BJ (cell line): ENCODE measurements at regions not wholly inside any gene's neighbourhood (a gene's known extent, or its start where the extent isn't known, plus 50 kb on each side); places are given as distances from the start of the nearest gene placed in this dataset.

Experiments used
- CTCF ChIA-PET: fragments of 350-600 bp; formaldehyde crosslinking; extraction: SDS; loops from one replicate; lab custom pipeline; 2021; ENCODE audit warnings: antibody characterized with exemption, inconsistent platforms; lab: Yijun Ruan, JAX
- POLR2A ChIA-PET: fragments of 300-600 bp; sonication (Branson Sonifier 250); formaldehyde crosslinking; extraction: SDS; loops from one replicate; lab custom pipeline; 2021; ENCODE audit warnings: antibody characterized with exemption; lab: Charles Lee
- DNase-seq: peaks from one replicate; pipeline ENCODE4 v3.0.0-alpha.2; 2011; ENCODE audit warnings: low read depth
- H3K27me3 ChIP-seq: 2 replicates; pipeline ENCODE4 v1.6.0; 2011; ENCODE audit warnings: low read length; ENCODE audit not compliant: control insufficient read depth, insufficient read depth
- H3K36me3 ChIP-seq: 2 replicates; pipeline ENCODE4 v1.5.1; 2011; ENCODE audit warnings: low read length; ENCODE audit not compliant: control insufficient read depth, insufficient read depth
- H3K4me3 ChIP-seq: 2 replicates; pipeline ENCODE4 v1.5.1; 2011; ENCODE audit warnings: low read depth, mild to moderate bottlenecking, control low read depth, low read length
- TF ChIP-seq, protein P1 (sequence below): IDR thresholded peaks from 2 replicates; pipeline ENCODE4 v1.5.1; 2011; ENCODE audit warnings: low read depth, mild to moderate bottlenecking, control low read depth, inconsistent platforms, low read length, moderate library complexity; ENCODE audit not compliant: insufficient read depth

- no peaks in the 10 kb centered on the region for H3K27me3 ChIP-seq
- no peak for DNase-seq
- ChIA-PET CTCF (no interaction called here), POLR2A (no interaction called here)
- TF ChIP-seq, protein P1, sequence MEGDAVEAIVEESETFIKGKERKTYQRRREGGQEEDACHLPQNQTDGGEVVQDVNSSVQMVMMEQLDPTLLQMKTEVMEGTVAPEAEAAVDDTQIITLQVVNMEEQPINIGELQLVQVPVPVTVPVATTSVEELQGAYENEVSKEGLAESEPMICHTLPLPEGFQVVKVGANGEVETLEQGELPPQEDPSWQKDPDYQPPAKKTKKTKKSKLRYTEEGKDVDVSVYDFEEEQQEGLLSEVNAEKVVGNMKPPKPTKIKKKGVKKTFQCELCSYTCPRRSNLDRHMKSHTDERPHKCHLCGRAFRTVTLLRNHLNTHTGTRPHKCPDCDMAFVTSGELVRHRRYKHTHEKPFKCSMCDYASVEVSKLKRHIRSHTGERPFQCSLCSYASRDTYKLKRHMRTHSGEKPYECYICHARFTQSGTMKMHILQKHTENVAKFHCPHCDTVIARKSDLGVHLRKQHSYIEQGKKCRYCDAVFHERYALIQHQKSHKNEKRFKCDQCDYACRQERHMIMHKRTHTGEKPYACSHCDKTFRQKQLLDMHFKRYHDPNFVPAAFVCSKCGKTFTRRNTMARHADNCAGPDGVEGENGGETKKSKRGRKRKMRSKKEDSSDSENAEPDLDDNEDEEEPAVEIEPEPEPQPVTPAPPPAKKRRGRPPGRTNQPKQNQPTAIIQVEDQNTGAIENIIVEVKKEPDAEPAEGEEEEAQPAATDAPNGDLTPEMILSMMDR = no peak
- H3K36me3 ChIP-seq = no peaks in the 10 kb centered on the region
- no peak overlapping the region for H3K4me3 ChIP-seq
These were observed 109.5 kb upstream of the LMO4 start for GRCh38 chr1:87219141-87219540.

DNA sequence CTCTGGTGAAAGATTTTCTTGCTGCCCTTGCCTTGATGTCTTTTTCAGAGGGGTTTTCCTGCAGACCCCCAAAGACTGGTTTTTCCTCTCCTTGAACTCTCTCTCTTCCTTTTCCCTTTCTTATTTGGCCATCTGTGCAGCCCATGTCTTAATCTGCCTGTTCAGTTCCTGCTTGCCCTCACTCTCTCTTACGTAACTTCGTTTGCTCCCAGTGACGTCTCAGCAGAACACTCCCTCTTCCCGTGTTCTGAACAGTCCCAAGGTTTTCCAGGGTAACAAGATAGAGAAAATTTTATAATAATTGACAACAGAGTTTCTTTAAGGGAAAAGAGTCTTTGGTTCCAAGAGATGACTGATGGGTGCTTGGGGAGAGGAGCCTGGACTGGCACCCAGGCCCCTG, 109.1 kb upstream of the LMO4 start:
- no peak for DNase-seq
- no peaks in the 10 kb centered on the region for H3K27me3 ChIP-seq
- no peak overlapping the region for H3K4me3 ChIP-seq
- CTCF ChIA-PET = no interaction called here
- H3K36me3 ChIP-seq = no peaks in the 10 kb centered on the region
- TF ChIP-seq, protein P1 = no peak
- POLR2A ChIA-PET = no interaction called here

DNA sequence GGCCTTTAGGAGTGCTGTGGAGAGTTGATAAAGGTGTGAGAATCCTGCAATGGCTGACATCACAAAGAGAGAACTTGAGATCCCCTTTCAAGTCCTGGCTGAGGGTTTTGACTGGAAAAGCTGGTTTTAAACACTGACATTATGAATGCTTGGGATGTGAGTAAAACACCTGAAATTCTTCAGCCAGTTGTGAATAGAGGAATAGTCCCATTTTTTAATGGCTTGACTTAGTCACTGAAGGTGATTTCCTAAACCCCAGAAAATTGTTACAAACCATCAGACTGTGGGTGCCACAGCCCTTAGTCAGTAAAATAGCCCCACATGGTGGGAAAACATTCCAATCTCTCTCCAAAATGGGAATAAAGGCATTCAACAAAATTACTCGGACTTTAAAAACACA, 107.7 kb upstream of the LMO4 start:
- DNase-seq = no peak
- TF ChIP-seq, protein P1 = no peak
- no peaks in the 10 kb centered on the region for H3K27me3 ChIP-seq
- H3K4me3 ChIP-seq = no peak overlapping the region
- H3K36me3 ChIP-seq = no peaks in the 10 kb centered on the region
- POLR2A ChIA-PET = no interaction called here
- CTCF ChIA-PET = no interaction called here

DNA sequence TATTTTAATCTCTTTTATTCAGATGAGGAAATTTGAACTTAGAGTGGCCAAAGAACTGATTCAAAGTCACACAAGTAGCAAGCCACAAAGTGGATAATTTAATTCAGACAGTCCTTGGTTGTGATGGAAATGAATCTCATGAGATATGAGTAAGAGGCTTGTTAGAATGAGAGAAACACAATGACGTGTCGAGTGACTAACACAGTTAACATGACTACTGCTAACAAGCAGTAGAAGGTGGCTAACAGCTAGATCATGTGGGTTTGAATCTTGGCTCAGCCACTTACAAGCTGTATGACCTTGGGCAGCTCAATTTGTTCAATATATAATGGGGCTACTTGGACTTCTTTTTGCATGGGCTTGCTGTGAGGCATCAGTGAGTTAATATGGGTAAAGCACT, 104.5 kb upstream of the LMO4 start:
- ChIA-PET CTCF (interaction anchor here (1.5 to 2.4 kb wide), 3 partner anchors 10 to 69 kb away, joined by 3 to 8 read pairs (median 5); no protein-coding TSS in a partner anchor), POLR2A (interaction anchor here (0.5 kb wide), 1 partner anchor 334 kb away, joined by 5 read pairs; no protein-coding TSS in a partner anchor)
- H3K27me3 ChIP-seq = no peaks in the 10 kb centered on the region
- no peaks in the 10 kb centered on the region for H3K36me3 ChIP-seq
- H3K4me3 ChIP-seq = no peak overlapping the region
- TF ChIP-seq, protein P1 = no peak
- DNase-seq = peak; percentile 88

GRCh38 chr1:87225171-87225570, 103.5 kb upstream of the LMO4 start:
- H3K27me3 ChIP-seq = no peaks in the 10 kb centered on the region
- POLR2A ChIA-PET = no interaction called here
- H3K36me3 ChIP-seq = no peaks in the 10 kb centered on the region
- CTCF ChIA-PET = interaction anchor here (1.5 to 2.4 kb wide), 3 partner anchors 9 to 68 kb away, joined by 3 to 8 read pairs (median 5); no protein-coding TSS in a partner anchor
- H3K4me3 ChIP-seq = no peak overlapping the region
- TF ChIP-seq, protein P1 = no peak
- no peak for DNase-seq
